ENCODE measurements at regions not wholly inside any gene's neighbourhood (a gene's known extent, or its start where the extent isn't known, plus 50 kb on each side); places are given as distances from the start of the nearest gene placed in this dataset.

DNA sequence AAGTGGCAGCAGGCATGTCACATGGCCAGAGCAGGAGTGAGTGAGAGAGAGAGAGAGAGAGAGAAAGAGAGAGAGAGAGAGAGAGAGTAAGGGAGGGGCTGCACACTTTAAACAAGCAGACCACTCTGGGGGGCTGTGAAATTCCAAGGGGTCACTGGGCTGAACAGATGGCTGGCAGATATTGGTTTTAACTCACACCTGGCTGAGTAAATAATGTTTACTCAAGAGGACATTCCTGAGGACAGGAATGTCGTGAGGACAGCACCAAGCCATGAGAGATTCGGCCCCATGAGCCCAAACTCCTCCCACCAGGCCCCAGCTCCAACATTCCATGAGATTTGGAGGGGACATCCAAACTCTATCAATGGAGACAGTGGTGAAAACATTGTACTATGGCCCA, 269.7 kb downstream of the CBLN1 start:
- Histone ChIP-seq H3K4me1 (replicated peaks) (no peaks in the 10 kb centered on the region), H3K4me3 (no peak overlapping the region), H3K36me3 (no peaks in the 10 kb centered on the region), H3K27me3 (replicated peaks) (no peaks in the 10 kb centered on the region; the same call in none of the 2 replicates), H3K9me3 (replicated peaks) (no peaks in the 10 kb centered on the region), H3K27ac (no peak overlapping the region)
- DNase-seq (ENCODE audit: low read depth in 1 of 2, low spot score in 2 of 2): no peak

DNA sequence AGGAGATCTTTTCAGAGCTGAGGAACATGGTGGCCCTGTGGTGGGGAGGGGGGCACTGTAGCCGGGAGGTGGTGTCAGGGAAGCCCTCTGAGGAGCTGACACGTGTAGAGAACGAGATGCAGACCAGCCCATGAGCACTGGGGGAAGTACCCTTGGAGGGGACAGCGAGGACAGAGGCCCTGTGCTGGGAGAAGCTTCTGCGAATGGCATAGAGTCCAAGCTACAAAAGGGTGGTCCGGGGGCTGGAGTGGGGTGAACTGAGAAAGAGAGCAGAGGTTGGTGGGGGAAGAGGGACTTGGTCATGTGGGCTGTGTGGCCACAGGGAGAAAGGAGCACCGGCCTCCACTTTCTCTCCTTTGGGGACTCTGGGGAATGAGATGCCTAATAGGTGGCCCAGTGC, 270.8 kb downstream of the CBLN1 start:
- no peak overlapping the region for H3K27ac ChIP-seq
- H3K36me3 ChIP-seq: no peaks in the 10 kb centered on the region
- no peak overlapping the region for H3K4me3 ChIP-seq
- H3K4me1 ChIP-seq (replicated peaks): no peaks in the 10 kb centered on the region
- no peaks in the 10 kb centered on the region; the same call in 1 of the 2 replicates for H3K27me3 ChIP-seq (replicated peaks)
- H3K9me3 ChIP-seq (replicated peaks): no peaks in the 10 kb centered on the region
- DNase-seq (ENCODE audit: low read depth in 1 of 2, low spot score in 2 of 2): no peak

DNA sequence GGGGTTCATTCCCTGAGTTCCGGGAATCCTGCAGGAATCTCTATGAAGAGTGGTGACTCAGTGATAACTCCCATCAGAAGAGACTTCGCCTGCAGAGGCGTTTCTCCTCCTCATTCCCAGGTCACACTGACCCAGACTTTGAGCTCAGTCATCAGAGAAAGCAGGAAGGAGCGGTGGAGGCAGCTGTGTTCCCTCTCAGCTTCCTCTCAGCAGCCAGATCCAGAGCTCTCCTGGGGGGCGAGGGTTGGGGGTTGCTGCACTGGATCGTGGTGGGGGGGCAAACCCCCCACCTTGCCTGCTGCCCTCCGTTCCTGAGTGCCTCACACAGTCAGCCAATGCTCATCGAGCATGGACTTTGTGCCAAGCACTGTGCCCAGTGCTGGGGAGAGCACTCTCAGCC, 271.2 kb downstream of the CBLN1 start:
- H3K4me3 ChIP-seq: no peak overlapping the region
- no peaks in the 10 kb centered on the region; the same call in 1 of the 2 replicates for H3K27me3 ChIP-seq (replicated peaks)
- H3K36me3 ChIP-seq: no peaks in the 10 kb centered on the region
- no peaks in the 10 kb centered on the region for H3K4me1 ChIP-seq (replicated peaks)
- DNase-seq (ENCODE audit: low read depth in 1 of 2, low spot score in 2 of 2): no peak
- H3K27ac ChIP-seq: no peak overlapping the region
- no peaks in the 10 kb centered on the region for H3K9me3 ChIP-seq (replicated peaks)

DNA sequence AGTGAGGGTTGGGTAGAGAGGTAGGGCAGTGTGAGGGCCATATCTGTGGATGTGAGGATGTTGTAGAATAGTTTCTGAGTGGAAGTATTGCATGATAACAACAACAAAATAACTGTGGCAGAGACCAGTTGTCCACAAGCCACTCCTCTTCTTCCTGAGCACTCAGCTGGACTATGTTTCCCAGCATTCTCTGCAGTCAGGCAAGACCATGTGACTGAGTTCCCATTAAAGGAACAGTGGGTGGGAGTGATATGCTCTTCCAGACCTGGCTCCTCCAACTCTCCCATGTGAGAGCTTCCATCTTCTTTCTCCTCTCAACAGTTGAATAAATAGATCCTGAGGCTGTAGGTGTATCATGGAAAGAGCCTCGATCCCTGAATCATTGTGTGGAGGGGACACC, 272.4 kb downstream of the CBLN1 start:
- H3K4me3 ChIP-seq: no peak overlapping the region
- no peaks in the 10 kb centered on the region for H3K9me3 ChIP-seq (replicated peaks)
- H3K4me1 ChIP-seq (replicated peaks): no peaks in the 10 kb centered on the region
- H3K36me3 ChIP-seq: no peaks in the 10 kb centered on the region
- H3K27me3 ChIP-seq (replicated peaks): no peaks in the 10 kb centered on the region; the same call in 1 of the 2 replicates
- no peak overlapping the region for H3K27ac ChIP-seq
- DNase-seq (ENCODE audit: low read depth in 1 of 2, low spot score in 2 of 2): no peak

DNA sequence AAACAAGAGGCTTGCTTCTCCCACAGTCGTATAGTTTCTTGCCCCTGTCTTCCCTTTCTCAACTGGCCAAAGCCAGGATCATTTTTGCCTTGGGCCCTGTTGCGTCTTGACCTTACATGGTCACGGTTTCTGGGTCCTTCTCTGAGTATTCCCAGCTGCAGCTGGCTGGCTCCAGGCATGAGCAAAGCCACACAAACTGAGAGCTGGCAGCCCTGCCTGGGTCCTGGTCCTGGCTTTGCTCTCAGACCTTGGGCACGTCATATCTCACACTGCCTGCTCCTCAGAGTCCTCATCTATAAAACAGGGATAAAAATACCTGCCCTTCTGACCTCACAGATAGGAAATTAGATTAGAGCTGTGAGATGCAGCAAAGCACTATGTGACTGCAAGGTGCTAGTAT, 277.6 kb downstream of the CBLN1 start:
- H3K9me3 ChIP-seq (replicated peaks): no peaks in the 10 kb centered on the region
- H3K27ac ChIP-seq: no peak overlapping the region
- no peaks in the 10 kb centered on the region for H3K4me1 ChIP-seq (replicated peaks)
- H3K4me3 ChIP-seq: no peak overlapping the region
- H3K36me3 ChIP-seq: no peaks in the 10 kb centered on the region
- no peaks in the 10 kb centered on the region for H3K27me3 ChIP-seq (replicated peaks)
- DNase-seq (ENCODE audit: low read depth in 1 of 2, low spot score in 2 of 2): no peak

DNA sequence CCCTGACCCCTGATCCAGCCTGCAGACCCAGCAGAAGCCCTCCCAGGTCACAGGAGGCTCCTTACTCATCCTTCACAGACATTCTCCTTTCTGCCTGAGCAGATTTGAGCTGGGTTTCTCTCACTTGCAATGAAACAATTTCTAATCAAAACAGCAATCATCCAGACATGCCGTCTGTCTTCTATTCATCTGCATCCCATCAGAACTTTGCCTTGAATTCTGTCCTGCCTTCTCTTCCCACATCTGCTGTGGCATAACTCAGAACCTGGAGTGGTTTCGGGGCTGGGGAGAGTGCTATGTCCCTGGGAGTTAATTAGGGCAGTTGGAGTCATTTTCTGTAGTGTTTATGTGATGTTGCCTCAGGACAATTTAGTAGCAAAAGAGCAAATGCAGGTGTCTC, 278.6 kb downstream of the CBLN1 start:
- H3K27ac ChIP-seq: no peak overlapping the region
- H3K27me3 ChIP-seq (replicated peaks): no peaks in the 10 kb centered on the region
- H3K4me1 ChIP-seq (replicated peaks): no peaks in the 10 kb centered on the region
- H3K4me3 ChIP-seq: no peak overlapping the region
- H3K9me3 ChIP-seq (replicated peaks): no peaks in the 10 kb centered on the region
- H3K36me3 ChIP-seq: no peaks in the 10 kb centered on the region
- DNase-seq (ENCODE audit: low read depth in 1 of 2, low spot score in 2 of 2): no peak

DNA sequence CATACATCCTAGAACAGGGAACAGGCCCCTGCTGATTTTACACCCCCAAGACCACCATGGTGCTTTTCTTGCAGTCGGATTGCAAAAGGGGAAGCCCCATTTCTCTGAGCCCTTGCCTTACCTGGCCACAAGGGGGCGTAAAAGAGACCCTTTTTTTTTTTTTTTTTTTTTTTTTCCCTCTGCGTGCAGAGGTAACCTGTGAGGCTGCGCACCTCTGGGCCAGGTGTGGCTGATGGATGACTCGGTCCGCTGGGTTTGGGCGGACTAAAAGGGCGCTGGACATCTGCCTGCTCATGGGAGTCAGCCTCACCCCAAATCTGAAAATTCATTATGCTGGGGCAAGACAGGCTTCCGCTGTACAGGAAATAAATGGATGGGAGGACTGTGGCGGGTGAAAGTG, 281.0 kb downstream of the CBLN1 start:
- Histone ChIP-seq H3K9me3 (replicated peaks) (no peaks in the 10 kb centered on the region), H3K27ac (no peak overlapping the region), H3K36me3 (no peaks in the 10 kb centered on the region), H3K27me3 (replicated peaks) (no peaks in the 10 kb centered on the region), H3K4me1 (replicated peaks) (no peaks in the 10 kb centered on the region), H3K4me3 (no peak overlapping the region)
- no peak for DNase-seq (ENCODE audit: low read depth in 1 of 2, low spot score in 2 of 2)

DNA sequence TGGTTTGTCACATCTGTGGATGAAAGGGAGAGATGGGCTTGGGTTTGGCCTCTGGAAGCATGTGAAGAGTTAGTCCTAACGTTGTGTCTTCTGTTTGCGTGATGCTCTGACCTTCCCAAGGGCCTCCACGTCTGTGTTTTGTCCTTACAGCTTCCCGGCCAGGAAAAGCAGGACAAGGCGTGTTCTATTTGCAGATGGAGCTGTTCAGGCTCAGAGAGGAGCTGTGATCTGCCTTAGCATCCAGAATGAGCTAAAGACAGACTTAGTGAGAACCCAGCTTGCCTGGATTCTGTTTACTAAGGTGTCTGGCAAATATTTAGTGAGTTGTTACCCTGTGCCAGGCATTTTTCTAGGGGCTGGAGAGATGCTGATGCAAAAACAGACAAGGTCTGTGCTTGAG, 282.1 kb downstream of the CBLN1 start:
- no peaks in the 10 kb centered on the region for H3K27me3 ChIP-seq (replicated peaks)
- H3K4me3 ChIP-seq: no peak overlapping the region
- H3K27ac ChIP-seq: no peak overlapping the region
- H3K36me3 ChIP-seq: no peaks in the 10 kb centered on the region
- H3K9me3 ChIP-seq (replicated peaks): no peaks in the 10 kb centered on the region
- no peak for DNase-seq (ENCODE audit: low read depth in 1 of 2, low spot score in 2 of 2)
- no peaks in the 10 kb centered on the region for H3K4me1 ChIP-seq (replicated peaks)

DNA sequence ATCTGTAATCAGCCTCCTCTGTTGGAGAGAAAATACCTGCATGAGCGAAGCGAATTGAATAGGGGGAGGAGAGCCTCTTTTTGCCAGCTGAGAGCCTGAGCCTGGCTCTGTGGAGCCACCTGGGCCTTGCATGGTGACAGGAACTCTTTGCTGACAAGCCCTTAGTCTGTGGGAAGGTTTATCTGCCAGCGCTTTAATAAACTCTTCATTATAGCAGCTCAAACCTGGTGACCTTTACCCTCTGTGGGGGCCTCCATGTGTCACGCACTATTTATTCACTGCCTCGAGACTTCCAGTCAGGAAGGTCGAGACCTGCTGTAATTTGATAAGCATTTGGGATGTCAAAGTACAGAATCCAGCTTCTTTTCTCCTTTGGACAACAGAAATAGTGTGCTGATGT, 282.6 kb downstream of the CBLN1 start:
- no peaks in the 10 kb centered on the region for H3K36me3 ChIP-seq
- no peak overlapping the region for H3K27ac ChIP-seq
- no peak overlapping the region for H3K4me3 ChIP-seq
- no peaks in the 10 kb centered on the region for H3K27me3 ChIP-seq (replicated peaks)
- H3K4me1 ChIP-seq (replicated peaks): no peaks in the 10 kb centered on the region
- H3K9me3 ChIP-seq (replicated peaks): no peaks in the 10 kb centered on the region
- DNase-seq (ENCODE audit: low read depth in 1 of 2, low spot score in 2 of 2): no peak

DNA sequence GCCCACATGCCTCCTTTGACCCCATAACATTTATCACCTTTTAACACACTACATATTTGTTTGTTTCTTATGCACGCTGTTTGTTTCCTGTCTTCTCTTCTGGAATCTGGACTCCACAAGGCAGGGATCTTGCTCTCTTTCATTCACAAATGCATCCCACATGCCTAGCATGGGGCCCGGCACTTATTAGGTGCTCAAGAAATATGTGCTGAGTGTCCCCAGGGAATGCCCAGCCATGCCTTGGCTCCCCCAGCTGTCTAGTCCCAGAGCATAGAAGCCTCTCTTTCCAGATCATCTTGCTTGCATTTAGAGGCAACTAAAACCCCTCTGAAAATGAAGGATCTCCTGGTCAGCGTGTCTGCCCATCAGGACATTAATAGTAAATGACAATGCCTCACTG, 283.7 kb downstream of the CBLN1 start:
- no peak for DNase-seq (ENCODE audit: low read depth in 1 of 2, low spot score in 2 of 2)
- Histone ChIP-seq H3K4me3 (no peak overlapping the region), H3K36me3 (no peaks in the 10 kb centered on the region), H3K27me3 (replicated peaks) (no peaks in the 10 kb centered on the region), H3K4me1 (replicated peaks) (no peaks in the 10 kb centered on the region), H3K9me3 (replicated peaks) (no peaks in the 10 kb centered on the region), H3K27ac (no peak overlapping the region)

DNA sequence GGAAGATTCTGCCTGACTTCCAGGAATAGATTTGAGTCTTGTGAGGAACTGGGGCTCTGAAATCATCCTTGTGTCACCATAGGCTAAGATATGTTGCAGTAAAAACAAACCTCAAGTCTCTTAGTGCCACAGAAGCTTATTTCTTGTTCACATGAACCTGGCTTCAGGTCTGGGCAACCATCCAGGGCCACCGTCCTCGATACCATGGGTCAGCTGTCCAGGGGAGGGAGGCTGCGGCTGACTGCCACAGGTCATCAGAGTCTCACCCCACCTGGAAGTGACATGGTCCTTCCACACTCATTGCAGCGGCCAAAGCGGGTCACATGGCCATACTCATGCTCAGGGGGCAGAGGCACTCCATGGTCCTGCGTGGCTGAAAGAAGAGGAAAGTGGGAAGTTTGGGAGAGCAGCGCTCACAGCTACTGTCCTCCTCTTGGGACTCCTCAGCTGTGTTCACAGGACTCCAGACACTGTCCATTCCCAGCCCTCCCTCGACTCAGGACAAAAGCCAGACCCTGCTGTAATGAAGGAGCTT, 284.5 kb downstream of the CBLN1 start:
- no peaks in the 10 kb centered on the region for H3K4me1 ChIP-seq (replicated peaks)
- no peaks in the 10 kb centered on the region for H3K36me3 ChIP-seq
- no peak for DNase-seq (ENCODE audit: low read depth in 1 of 2, low spot score in 2 of 2)
- H3K27me3 ChIP-seq (replicated peaks): no peaks in the 10 kb centered on the region
- no peak overlapping the region for H3K27ac ChIP-seq
- H3K9me3 ChIP-seq (replicated peaks): no peaks in the 10 kb centered on the region
- H3K4me3 ChIP-seq: no peak overlapping the region

DNA sequence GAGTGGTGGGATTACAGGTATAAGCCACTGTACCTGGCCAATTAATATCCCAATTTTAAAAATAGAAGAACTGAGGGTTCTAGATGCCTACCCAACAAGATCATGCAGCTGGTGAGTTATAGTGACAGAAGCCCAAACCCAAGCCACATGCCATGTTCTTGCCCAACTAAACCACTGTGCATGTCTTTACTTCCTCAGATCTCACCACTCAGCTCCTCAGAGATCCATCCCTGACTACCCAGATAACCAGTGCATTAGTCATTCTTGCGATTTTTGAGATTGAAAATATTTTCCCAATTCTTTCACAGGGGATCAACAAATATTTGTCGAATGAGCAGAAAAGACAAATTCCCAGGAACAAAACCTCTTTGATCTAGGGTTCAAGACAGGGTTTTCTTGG, 303.1 kb downstream of the CBLN1 start:
- Histone ChIP-seq H3K27me3 (replicated peaks) (no peaks in the 10 kb centered on the region; the same call in 1 of the 2 replicates), H3K9me3 (replicated peaks) (no peaks in the 10 kb centered on the region; the same call in 1 of the 2 replicates), H3K4me3 (no peak overlapping the region), H3K4me1 (replicated peaks) (no peaks in the 10 kb centered on the region), H3K36me3 (no peaks in the 10 kb centered on the region), H3K27ac (no peak overlapping the region)
- DNase-seq (ENCODE audit: low read depth in 1 of 2, low spot score in 2 of 2): no peak

DNA sequence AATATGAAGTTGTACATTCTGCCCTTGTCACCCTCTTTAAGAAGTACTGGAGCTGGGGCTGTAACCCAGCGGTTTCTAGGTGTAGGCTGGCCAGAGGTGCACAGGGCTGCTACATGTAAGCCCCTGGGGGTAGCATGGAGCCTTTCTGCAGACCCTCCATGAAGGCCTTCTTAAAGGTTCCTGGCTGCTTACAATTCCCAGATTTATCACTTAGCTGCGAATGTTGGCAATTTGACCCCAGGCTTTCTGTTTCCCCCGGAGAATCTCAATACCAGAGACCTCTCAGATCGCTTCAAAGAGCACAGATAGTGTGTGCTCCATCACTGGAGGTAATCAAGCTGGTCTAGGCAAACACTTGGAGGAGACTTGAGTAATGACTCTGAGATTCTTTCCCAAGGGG, 309.4 kb downstream of the CBLN1 start:
- DNase-seq (ENCODE audit: low read depth in 1 of 2, low spot score in 2 of 2): no peak
- H3K4me1 ChIP-seq (replicated peaks): peaks cover 16% of the 10 kb centered on the region
- no peak overlapping the region for H3K4me3 ChIP-seq
- H3K27me3 ChIP-seq (replicated peaks): no peaks in the 10 kb centered on the region
- no peaks in the 10 kb centered on the region for H3K36me3 ChIP-seq
- H3K27ac ChIP-seq: no peak overlapping the region
- H3K9me3 ChIP-seq (replicated peaks): no peaks in the 10 kb centered on the region

DNA sequence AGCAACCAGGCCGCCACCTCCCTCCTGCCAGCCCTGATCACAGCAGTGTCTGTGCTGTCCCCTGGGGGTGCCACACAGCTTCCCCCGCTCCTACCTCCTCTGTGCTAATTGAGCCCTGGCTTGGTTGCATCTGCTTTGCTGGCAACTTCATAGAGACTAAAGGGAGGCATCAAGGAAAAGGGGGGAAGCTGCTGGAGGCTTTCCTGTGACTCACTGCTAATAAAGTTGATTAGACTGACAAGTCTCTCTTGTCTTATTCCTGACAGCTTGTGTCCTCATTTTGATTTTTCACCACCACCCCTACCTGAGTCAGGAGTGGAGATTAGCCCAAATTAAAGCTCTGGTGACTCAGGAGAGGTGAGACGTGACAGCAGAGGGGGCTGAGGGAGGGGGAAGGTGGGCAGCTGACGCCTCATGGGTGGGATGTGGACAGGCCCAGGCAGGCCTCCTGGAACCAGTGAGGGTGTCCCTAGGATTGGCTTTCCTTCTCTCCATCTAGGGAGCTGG, 310.0 kb downstream of the CBLN1 start:
- Histone ChIP-seq H3K36me3 (no peaks in the 10 kb centered on the region), H3K27me3 (replicated peaks) (no peaks in the 10 kb centered on the region), H3K9me3 (replicated peaks) (no peaks in the 10 kb centered on the region), H3K27ac (no peak overlapping the region), H3K4me3 (no peak overlapping the region), H3K4me1 (replicated peaks) (peaks cover 16% of the 10 kb centered on the region)
- DNase-seq (ENCODE audit: low read depth in 1 of 2, low spot score in 2 of 2): no peak

DNA sequence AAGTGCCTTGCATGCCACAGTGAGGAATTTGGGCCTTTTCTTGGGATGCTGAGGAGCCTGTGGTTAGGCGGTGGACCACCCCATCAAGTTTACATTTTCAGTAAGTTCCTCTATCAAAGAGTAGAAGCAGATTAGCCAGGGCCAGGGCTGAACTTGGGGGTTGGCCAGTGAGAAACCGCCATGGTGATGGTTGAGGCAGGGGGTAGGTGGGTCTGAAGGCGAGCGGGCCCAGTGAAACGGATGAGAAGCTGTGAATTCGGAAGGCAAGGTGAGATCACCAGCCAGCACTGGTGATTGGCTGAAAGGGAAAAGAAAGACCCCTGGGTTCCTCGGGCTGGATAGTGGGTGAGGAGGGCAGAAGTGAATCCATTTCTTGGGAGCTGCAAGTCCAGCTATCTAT, 311.4 kb downstream of the CBLN1 start:
- DNase-seq (ENCODE audit: low read depth in 1 of 2, low spot score in 2 of 2): no peak
- no peaks in the 10 kb centered on the region for H3K27me3 ChIP-seq (replicated peaks)
- peaks cover 27% of the 10 kb centered on the region for H3K4me1 ChIP-seq (replicated peaks)
- H3K4me3 ChIP-seq: no peak overlapping the region
- H3K27ac ChIP-seq: no peak overlapping the region
- no peaks in the 10 kb centered on the region for H3K9me3 ChIP-seq (replicated peaks)
- H3K36me3 ChIP-seq: no peaks in the 10 kb centered on the region
